ENCODE measurements at regions not wholly inside any gene's neighbourhood (a gene's known extent, or its start where the extent isn't known, plus 50 kb on each side); places are given as distances from the start of the nearest gene placed in this dataset.

DNA sequence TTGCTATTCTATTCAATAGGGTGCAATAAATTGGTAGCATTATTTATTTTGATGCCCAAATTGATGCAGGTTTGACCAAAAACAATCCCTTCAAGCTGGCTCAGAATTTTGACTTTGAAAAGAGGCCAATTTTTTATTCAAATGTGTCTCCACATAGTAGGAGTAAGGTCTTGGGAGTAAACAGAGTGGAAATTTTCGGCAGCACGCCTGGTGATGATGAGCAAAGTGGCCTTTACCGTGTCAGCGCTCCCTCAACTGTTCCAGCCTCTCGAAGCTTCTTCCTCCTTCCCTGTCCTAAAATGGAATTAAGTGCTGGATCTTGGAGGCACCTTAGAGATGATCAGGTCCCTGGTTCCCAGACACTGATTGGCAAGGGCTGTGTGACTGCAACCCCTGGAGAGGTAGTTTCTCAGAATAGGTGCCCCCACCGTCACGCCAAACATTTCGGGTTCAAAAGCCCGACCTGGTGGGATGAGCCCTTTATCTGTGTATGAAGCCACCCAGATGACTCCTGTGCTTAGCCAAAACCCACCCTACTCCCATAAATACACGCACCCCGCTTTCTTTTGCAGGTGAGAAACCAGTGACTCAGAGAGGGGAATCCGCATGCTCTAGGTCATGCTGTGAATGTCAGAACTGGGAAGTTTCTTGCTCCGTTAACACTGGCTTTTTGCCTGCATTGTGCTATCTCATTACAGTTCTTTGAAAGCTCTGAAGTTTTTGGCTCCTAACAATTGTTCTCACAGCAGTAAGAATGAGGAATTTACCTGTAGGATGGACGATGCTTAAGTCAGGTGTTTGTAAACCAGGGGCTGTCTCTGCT is 89.1 kb downstream of the CRYGS start:
- no peak overlapping the region for H3K9ac ChIP-seq (ENCODE audit: insufficient read depth in 1 of 2, low read length in 2 of 2)
- TF ChIP-seq, protein P1, sequence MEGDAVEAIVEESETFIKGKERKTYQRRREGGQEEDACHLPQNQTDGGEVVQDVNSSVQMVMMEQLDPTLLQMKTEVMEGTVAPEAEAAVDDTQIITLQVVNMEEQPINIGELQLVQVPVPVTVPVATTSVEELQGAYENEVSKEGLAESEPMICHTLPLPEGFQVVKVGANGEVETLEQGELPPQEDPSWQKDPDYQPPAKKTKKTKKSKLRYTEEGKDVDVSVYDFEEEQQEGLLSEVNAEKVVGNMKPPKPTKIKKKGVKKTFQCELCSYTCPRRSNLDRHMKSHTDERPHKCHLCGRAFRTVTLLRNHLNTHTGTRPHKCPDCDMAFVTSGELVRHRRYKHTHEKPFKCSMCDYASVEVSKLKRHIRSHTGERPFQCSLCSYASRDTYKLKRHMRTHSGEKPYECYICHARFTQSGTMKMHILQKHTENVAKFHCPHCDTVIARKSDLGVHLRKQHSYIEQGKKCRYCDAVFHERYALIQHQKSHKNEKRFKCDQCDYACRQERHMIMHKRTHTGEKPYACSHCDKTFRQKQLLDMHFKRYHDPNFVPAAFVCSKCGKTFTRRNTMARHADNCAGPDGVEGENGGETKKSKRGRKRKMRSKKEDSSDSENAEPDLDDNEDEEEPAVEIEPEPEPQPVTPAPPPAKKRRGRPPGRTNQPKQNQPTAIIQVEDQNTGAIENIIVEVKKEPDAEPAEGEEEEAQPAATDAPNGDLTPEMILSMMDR (IDR thresholded peaks at IDR 0.05; ENCODE audit: control extremely low read depth, extremely low read depth) = no peak
- no peak for ATAC-seq (ENCODE audit: insufficient read depth, low FRiP score)

DNA sequence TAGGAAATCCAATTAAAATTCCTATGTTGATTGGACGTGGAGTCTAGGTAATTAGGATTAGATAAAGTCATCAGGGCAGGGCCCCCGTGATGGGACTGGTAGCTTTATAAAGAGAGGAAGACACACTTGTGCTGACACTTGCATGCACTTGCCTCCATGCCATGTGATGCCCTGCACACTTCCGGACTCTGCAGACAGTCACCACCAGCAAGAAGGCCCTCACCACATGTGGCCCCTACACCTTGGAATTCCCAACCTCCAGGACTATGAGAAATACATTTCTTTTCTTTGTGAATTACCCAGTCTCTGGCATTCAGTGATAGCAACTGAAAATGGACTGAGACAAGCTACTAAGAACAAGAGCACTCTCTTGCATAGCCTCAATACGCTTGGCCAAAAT is 90.6 kb downstream of the CRYGS start:
- 84 to 89% methylated on average over 4 of the region's 4 CpGs for WGBS, 2 donors
- peaks cover 0 to 2% (median 0%) of the 10 kb centered on the region in 5 donors for H3K4me1 ChIP-seq (ENCODE audit: control insufficient read depth in 5 of 5, insufficient read depth in 5 of 5, low read length in 5 of 5)
- no peak overlapping the region for H3K9ac ChIP-seq (ENCODE audit: insufficient read depth in 1 of 2, low read length in 2 of 2)
- no peak for DNase-seq
- no peak overlapping the region for H3K4me3 ChIP-seq
- no peaks in the 10 kb centered on the region for H3K9me3 ChIP-seq (ENCODE audit: control insufficient read depth in 4 of 4, insufficient read depth in 3 of 4, low read length in 3 of 4)
- no peak overlapping the region for H3K27ac ChIP-seq (ENCODE audit: low read depth in 1 of 2, low read length in 1 of 2)
- no peaks in the 10 kb centered on the region for H3K36me3 ChIP-seq (ENCODE audit: control insufficient read depth in 4 of 4, insufficient read depth in 4 of 4, low read length in 4 of 4)
- H3K27me3 ChIP-seq (ENCODE audit: control insufficient read depth in 3 of 3, insufficient read depth in 3 of 3, low read length in 2 of 3) = no peaks in the 10 kb centered on the region
- TF ChIP-seq, protein P1 (IDR thresholded peaks at IDR 0.05; ENCODE audit: control extremely low read depth, extremely low read depth) = no peak
- ATAC-seq (ENCODE audit: insufficient read depth, low FRiP score) = no peak

More for the DNA sequence above, 89.1 kb downstream of the CRYGS start:
- no peaks in the 10 kb centered on the region for H3K27me3 ChIP-seq (ENCODE audit: control insufficient read depth in 3 of 3, insufficient read depth in 3 of 3, low read length in 2 of 3)
- DNase-seq = no peak
- H3K9me3 ChIP-seq (ENCODE audit: control insufficient read depth in 4 of 4, insufficient read depth in 3 of 4, low read length in 3 of 4) = no peaks in the 10 kb centered on the region
- H3K27ac ChIP-seq (ENCODE audit: low read depth in 1 of 2, low read length in 1 of 2) = no peak overlapping the region
- H3K4me1 ChIP-seq (ENCODE audit: control insufficient read depth in 5 of 5, insufficient read depth in 5 of 5, low read length in 5 of 5) = peaks cover 0 to 2% (median 0%) of the 10 kb centered on the region in 5 donors
- WGBS, 2 donors = 90 to 93% methylated on average over 14 of the region's 14 CpGs
- no peak overlapping the region for H3K4me3 ChIP-seq
- H3K36me3 ChIP-seq (ENCODE audit: control insufficient read depth in 4 of 4, insufficient read depth in 4 of 4, low read length in 4 of 4) = no peaks in the 10 kb centered on the region

DNA sequence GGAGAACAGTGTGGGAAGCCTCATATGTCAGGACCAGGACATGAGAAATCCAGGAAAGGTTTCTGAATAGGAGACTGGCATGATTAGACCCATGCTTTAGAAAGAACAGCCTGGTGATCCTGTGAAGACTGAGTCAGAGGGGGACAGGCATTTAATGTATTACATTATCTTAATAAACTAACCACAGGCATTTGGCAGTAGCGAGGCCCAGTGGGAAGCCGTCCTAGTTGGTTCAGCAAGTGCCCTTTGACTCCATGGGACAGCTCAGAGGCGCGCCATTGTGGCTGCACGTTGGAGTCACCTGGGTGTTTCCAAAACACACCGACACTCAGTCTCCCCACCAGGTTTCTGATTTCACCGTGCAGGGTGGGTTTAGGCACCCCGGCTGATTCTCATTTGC is 90.5 kb upstream of the DGKG start:
- ATAC-seq (ENCODE audit: insufficient read depth, low FRiP score) (no peak), DNase-seq (no peak)
- Histone ChIP-seq H3K27me3 (ENCODE audit: control insufficient read depth in 3 of 3, insufficient read depth in 3 of 3, low read length in 2 of 3) (no peaks in the 10 kb centered on the region), H3K36me3 (ENCODE audit: control insufficient read depth in 4 of 4, insufficient read depth in 4 of 4, low read length in 4 of 4) (no peaks in the 10 kb centered on the region), H3K9ac (ENCODE audit: insufficient read depth in 1 of 2, low read length in 2 of 2) (no peak overlapping the region), H3K4me1 (ENCODE audit: control insufficient read depth in 5 of 5, insufficient read depth in 5 of 5, low read length in 5 of 5) (peaks cover 0 to 2% (median 0%) of the 10 kb centered on the region in 5 donors), H3K27ac (ENCODE audit: low read depth in 1 of 2, low read length in 1 of 2) (no peak overlapping the region), H3K4me3 (no peak overlapping the region), H3K9me3 (ENCODE audit: control insufficient read depth in 4 of 4, insufficient read depth in 3 of 4, low read length in 3 of 4) (no peaks in the 10 kb centered on the region)
- 84 to 90% methylated on average over 8 of the region's 8 CpGs for WGBS, 2 donors
- TF ChIP-seq, protein P1 (IDR thresholded peaks at IDR 0.05; ENCODE audit: control extremely low read depth, extremely low read depth) = no peak
